ENCODE measurements at regions not wholly inside any gene's neighbourhood (a gene's known extent, or its start where the extent isn't known, plus 50 kb on each side); places are given as distances from the start of the nearest gene placed in this dataset.

- no peak for TF ChIP-seq REST (IDR thresholded peaks at IDR 0.05; ENCODE audit: insufficient replicate concordance, low read depth)
- TF ChIP-seq POLR2AphosphoS5 (IDR thresholded peaks at IDR 0.05; ENCODE audit: low read depth) = no peak
- no peak for TF ChIP-seq GABPA (IDR thresholded peaks at IDR 0.05; ENCODE audit: low read depth)
- no peak for TF ChIP-seq SPI1 (IDR thresholded peaks at IDR 0.05; ENCODE audit: borderline replicate concordance, low read depth)
- no peak for TF ChIP-seq CTCF (IDR thresholded peaks at IDR 0.05; ENCODE audit: insufficient read depth, low read length)
- no peak overlapping the region for H3K27ac ChIP-seq (replicated peaks)
- no peak overlapping the region for H3K4me3 ChIP-seq (replicated peaks; ENCODE audit: insufficient read depth, low read length)
- no peaks in the 10 kb centered on the region for H3K27me3 ChIP-seq (ENCODE audit: insufficient read depth, poor library complexity, severe bottlenecking)
- DNase-seq (ENCODE audit: low read depth in 1 of 2, low spot score in 1 of 2) = no peak
Measured at GRCh38 chr2:64386676-64387075, 67.3 kb upstream of the LGALSL start.

- TF ChIP-seq SPI1 (IDR thresholded peaks at IDR 0.05; ENCODE audit: borderline replicate concordance, low read depth) (no peak), POLR2AphosphoS5 (IDR thresholded peaks at IDR 0.05; ENCODE audit: low read depth) (no peak), CTCF (IDR thresholded peaks at IDR 0.05; ENCODE audit: insufficient read depth, low read length) (no peak), GABPA (IDR thresholded peaks at IDR 0.05; ENCODE audit: low read depth) (no peak), REST (IDR thresholded peaks at IDR 0.05; ENCODE audit: insufficient replicate concordance, low read depth) (no peak)
- no peak for DNase-seq (ENCODE audit: low read depth in 1 of 2, low spot score in 1 of 2)
Measured at GRCh38 chr2:64390586-64390985, 63.4 kb upstream of the LGALSL start.

GRCh38 chr2:64391424-64391823, 62.5 kb upstream of the LGALSL start:
- H3K4me3 ChIP-seq (replicated peaks; ENCODE audit: insufficient read depth, low read length) = no peak overlapping the region
- DNase-seq (ENCODE audit: low read depth in 1 of 2, low spot score in 1 of 2) = no peak
- H3K27ac ChIP-seq (replicated peaks) = no peak overlapping the region
- TF ChIP-seq REST (IDR thresholded peaks at IDR 0.05; ENCODE audit: insufficient replicate concordance, low read depth) = no peak
- no peaks in the 10 kb centered on the region for H3K27me3 ChIP-seq (ENCODE audit: insufficient read depth, poor library complexity, severe bottlenecking)

More at GRCh38 chr2:64390586-64390985, 63.4 kb upstream of the LGALSL start:
- no peaks in the 10 kb centered on the region for H3K27me3 ChIP-seq (ENCODE audit: insufficient read depth, poor library complexity, severe bottlenecking)
- no peak overlapping the region for H3K27ac ChIP-seq (replicated peaks)
- no peak overlapping the region for H3K4me3 ChIP-seq (replicated peaks; ENCODE audit: insufficient read depth, low read length)

- no peak overlapping the region for H3K27ac ChIP-seq (replicated peaks)
- TF ChIP-seq SPI1 (IDR thresholded peaks at IDR 0.05; ENCODE audit: borderline replicate concordance, low read depth) (no peak), POLR2AphosphoS5 (IDR thresholded peaks at IDR 0.05; ENCODE audit: low read depth) (no peak), REST (IDR thresholded peaks at IDR 0.05; ENCODE audit: insufficient replicate concordance, low read depth) (no peak), GABPA (IDR thresholded peaks at IDR 0.05; ENCODE audit: low read depth) (no peak), CTCF (IDR thresholded peaks at IDR 0.05; ENCODE audit: insufficient read depth, low read length) (no peak)
- H3K4me3 ChIP-seq (replicated peaks; ENCODE audit: insufficient read depth, low read length) = no peak overlapping the region
- no peaks in the 10 kb centered on the region for H3K27me3 ChIP-seq (ENCODE audit: insufficient read depth, poor library complexity, severe bottlenecking)
- no peak for DNase-seq (ENCODE audit: low read depth in 1 of 2, low spot score in 1 of 2)
Measured at GRCh38 chr2:64391940-64392339, 62.0 kb upstream of the LGALSL start.
